GM12891 (cell line): ENCODE measurements at regions not wholly inside any gene's neighbourhood (a gene's known extent, or its start where the extent isn't known, plus 50 kb on each side); places are given as distances from the start of the nearest gene placed in this dataset.

Experiments used
- POLR2A ChIP-seq: IDR thresholded peaks from 2 replicates; pipeline ENCODE4 v1.6.1; 2011; ENCODE audit warnings: low read depth, low read length, control low read depth
- TAF1 ChIP-seq: IDR thresholded peaks from 2 replicates; pipeline ENCODE4 v1.6.1; 2011; ENCODE audit warnings: low read depth, low read length, control low read depth

- TF ChIP-seq POLR2A (no peak), TAF1 (no peak)
These were observed 378.3 kb upstream of the MYT1L start for GRCh38 chr2:2709431-2709770.
